ENCODE measurements at regions not wholly inside any gene's neighbourhood (a gene's known extent, or its start where the extent isn't known, plus 50 kb on each side); places are given as distances from the start of the nearest gene placed in this dataset.
A peak's percentile ranks its signal among the peaks of the same experiment; 100 is the strongest.

DNA sequence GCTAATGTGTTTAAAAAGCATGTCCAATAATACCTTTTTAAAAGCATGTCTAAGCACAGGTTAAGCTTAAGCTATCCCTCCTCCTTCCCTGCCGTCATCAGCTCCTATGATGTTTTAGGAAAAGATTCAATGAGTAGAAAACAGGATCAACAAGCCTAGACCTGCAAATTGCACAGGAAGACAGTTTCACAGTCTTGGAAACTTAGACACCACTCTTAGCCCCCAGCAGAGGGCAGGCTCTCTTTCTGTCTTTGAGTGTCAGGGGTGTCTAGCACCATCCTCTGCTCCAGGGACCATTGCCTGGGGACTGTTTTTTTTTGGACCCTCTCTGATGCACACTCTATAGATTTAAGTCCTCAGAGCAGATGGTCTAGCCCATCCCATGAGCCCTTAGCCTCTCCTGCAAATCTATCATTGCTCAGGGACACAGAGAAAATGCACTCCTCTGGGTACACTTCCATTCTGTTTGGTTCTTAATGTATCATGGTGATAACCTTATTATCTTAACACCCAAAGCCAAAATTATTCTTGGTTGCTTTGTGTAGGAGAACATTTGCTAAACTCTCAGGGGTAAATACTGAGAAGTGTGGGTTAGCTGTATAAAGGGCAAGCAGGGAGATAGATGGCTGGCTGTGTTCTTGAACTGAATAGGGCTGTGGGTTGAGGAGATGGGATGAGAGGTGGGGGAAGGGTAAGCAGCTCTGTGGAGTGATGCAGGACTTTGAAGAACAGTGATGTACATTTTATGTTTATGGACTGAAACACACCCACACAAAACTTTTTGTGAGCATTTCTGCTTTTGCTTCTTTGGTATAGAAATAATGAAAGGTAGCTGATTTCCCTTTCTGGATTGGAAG is 259.9 kb upstream of the DDHD1 start:
- Histone ChIP-seq H4K8ac (ENCODE audit: extremely low read depth, insufficient read depth, low read length) (no peak overlapping the region), H3K27me3 (replicated peaks in 1 of 4; ENCODE audit: control insufficient read depth in 3 of 4, extremely low read depth in 1 of 4, insufficient read depth in 3 of 4, low read length in 3 of 4) (no peaks in the 10 kb centered on the region), H2BK15ac (ENCODE audit: low read length) (no peak overlapping the region), H2BK5ac (ENCODE audit: low read depth, low read length) (no peak overlapping the region), H3K56ac (replicated peaks; ENCODE audit: insufficient read length, low read depth, low read length) (no peak overlapping the region), H3K23me2 (ENCODE audit: low read depth, low read length) (no peaks in the 10 kb centered on the region), H3K4me2 (ENCODE audit: insufficient read depth in 1 of 2, low read depth in 2 of 2, low read length in 2 of 2) (no peak overlapping the region), H3K23ac (ENCODE audit: insufficient read length) (no peak overlapping the region), H2AK5ac (ENCODE audit: low read depth, low read length) (no peak overlapping the region), H2AFZ (ENCODE audit: low read length) (no peak overlapping the region), H2BK120ac (replicated peaks; ENCODE audit: low read depth, low read length) (no peak overlapping the region), H4K5ac (ENCODE audit: insufficient read length, low read depth, low read length) (no peak overlapping the region), H4K20me1 (replicated peaks in 1 of 2; ENCODE audit: control insufficient read depth in 1 of 2, insufficient read depth in 2 of 2, low read length in 2 of 2) (no peaks in the 10 kb centered on the region), H3K4me3 (ENCODE audit: extremely low read depth in 1 of 4, insufficient read depth in 2 of 4, low read depth in 3 of 4, low read length in 4 of 4) (no peak overlapping the region), H3K36me3 (ENCODE audit: control insufficient read depth in 2 of 4, insufficient read depth in 4 of 4, low read length in 3 of 4) (no peaks in the 10 kb centered on the region), H3K9ac (replicated peaks in 1 of 4; ENCODE audit: extremely low read depth in 1 of 4, low read depth in 3 of 4, low read length in 3 of 4) (no peak overlapping the region), H3K4me1 (replicated peaks in 1 of 4; ENCODE audit: control insufficient read depth in 3 of 4, insufficient read depth in 4 of 4, low read length in 3 of 4) (no peaks in the 10 kb centered on the region), H3K27ac (ENCODE audit: low read depth, low read length) (no peak overlapping the region), H3K14ac (ENCODE audit: insufficient read length) (no peak overlapping the region), H2BK20ac (ENCODE audit: low read length) (no peak overlapping the region), H2BK12ac (ENCODE audit: low read depth, low read length) (no peak overlapping the region), H3K4ac (replicated peaks; ENCODE audit: insufficient read length, low read depth, low read length) (no peak overlapping the region), H3K79me2 (ENCODE audit: control insufficient read depth in 1 of 2, insufficient read depth in 2 of 2, low read length in 2 of 2) (no peaks in the 10 kb centered on the region), H3K79me1 (ENCODE audit: low read depth, low read length) (no peaks in the 10 kb centered on the region), H3K9me3 (ENCODE audit: insufficient read depth in 2 of 2, low read depth in 1 of 2, low read length in 1 of 2) (peaks cover under 1% of the 10 kb centered on the region in 2 experiments; a peak in 1 of 4 replicates), H4K91ac (replicated peaks; ENCODE audit: insufficient read length, low read length) (no peak overlapping the region), H3K18ac (ENCODE audit: extremely low read depth, low read length) (no peak overlapping the region)
- TF ChIP-seq RAD21 (IDR thresholded peaks at IDR 0.05 in 1 of 2, conservative IDR thresholded peaks at IDR 0.05 in 1 of 2; ENCODE audit: low read depth in 2 of 2, low read length in 2 of 2) (peak; percentile 45 to 56), SIN3A (conservative IDR thresholded peaks at IDR 0.05 in 1 of 2, IDR thresholded peaks at IDR 0.05 in 1 of 2; ENCODE audit: low read depth in 1 of 2, low read length in 2 of 2) (no peak), CTCF (IDR thresholded peaks at IDR 0.05; ENCODE audit: control extremely low read depth in 1 of 3, insufficient read depth in 1 of 3, low read depth in 1 of 3, low read length in 3 of 3) (peak; percentile 30 to 73 (median 50))
- FAIRE-seq = no peak
- POLR2A ChIA-PET (ENCODE audit: partially characterized antibody) = no interaction called here
- CTCF ChIA-PET (ENCODE audit: partially characterized antibody) = interaction anchor here (0.6 to 3.2 kb wide), 16 partner anchors 10 to 1283 kb away, joined by 3 to 8 read pairs (median 3); no protein-coding TSS in a partner anchor
- DNase-seq (ENCODE audit: low read depth in 1 of 2, low spot score in 2 of 2) = no peak
- 83% methylated on average over 1 of the region's 1 CpG; no CpG with 5 or more reads in 1 of the 2 experiments for WGBS, 2 experiments (ENCODE audit: extremely low coverage in 1 of 2, insufficient coverage in 1 of 2, insufficient read length in 1 of 2, insufficient replicate concordance in 2 of 2, low coverage in 1 of 2, low lambda C conversion rate in 2 of 2, missing lambda C conversion rate in 1 of 2)

Data from H1 (cell line).